ENCODE measurements at regions not wholly inside any gene's neighbourhood (a gene's known extent, or its start where the extent isn't known, plus 50 kb on each side); places are given as distances from the start of the nearest gene placed in this dataset.

- no peak for TF ChIP-seq SP1 (IDR thresholded peaks at IDR 0.05)
- no peak for TF ChIP-seq SUZ12 (IDR thresholded peaks at IDR 0.05)
- no peak for TF ChIP-seq ELF4 (IDR thresholded peaks at IDR 0.05)
- no peak for TF ChIP-seq BHLHE40 (IDR thresholded peaks at IDR 0.05; ENCODE audit: borderline replicate concordance)
- TF ChIP-seq ZNF384 (IDR thresholded peaks at IDR 0.05): no peak
- no peak for TF ChIP-seq FOXK2 (IDR thresholded peaks at IDR 0.05)
- TF ChIP-seq FOXM1 (IDR thresholded peaks at IDR 0.05; ENCODE audit: borderline replicate concordance): no peak
- no peak for TF ChIP-seq LEF1 (IDR thresholded peaks at IDR 0.05; ENCODE audit: borderline replicate concordance)
- TF ChIP-seq ARNT (IDR thresholded peaks at IDR 0.05): no peak
- no peak for TF ChIP-seq PKNOX1 (IDR thresholded peaks at IDR 0.05)
- TF ChIP-seq TARDBP (IDR thresholded peaks at IDR 0.05): no peak
- TF ChIP-seq L3MBTL2 (conservative IDR thresholded peaks at IDR 0.05): no peak
Measured at GRCh38 chr2:75986617-75987016, 275.9 kb upstream of the GCFC2 start.
